H9 (cell line): ENCODE measurements at regions not wholly inside any gene's neighbourhood (a gene's known extent, or its start where the extent isn't known, plus 50 kb on each side); places are given as distances from the start of the nearest gene placed in this dataset.
A peak's percentile ranks its signal among the peaks of the same experiment; 100 is the strongest.

Experiments used
- DNase-seq: peaks from one replicate; pipeline ENCODE4 v3.0.0-alpha.2; 2017
- H2AFZ ChIP-seq: one replicate; pipeline ENCODE4 v1.6.1; 2013; ENCODE audit warnings: mild to moderate bottlenecking, low read length, control low read depth, moderate library complexity
- H2AK5ac ChIP-seq: 2 replicates; pipeline ENCODE4 v1.6.1; 2013; ENCODE audit warnings: low read length, control low read depth, mixed read lengths; ENCODE audit not compliant: insufficient read length
- H2BK120ac ChIP-seq: one replicate; pipeline ENCODE4 v1.6.1; 2013; ENCODE audit warnings: low read depth, mild to moderate bottlenecking, low read length, control low read depth, inconsistent platforms; ENCODE audit not compliant: poor library complexity, severe bottlenecking
- H2BK12ac ChIP-seq: 2 replicates; pipeline ENCODE4 v1.6.1; 2013; ENCODE audit warnings: low read length, control low read depth, mixed read lengths, low read depth; ENCODE audit not compliant: insufficient read length
- H2BK15ac ChIP-seq: 2 replicates; pipeline ENCODE4 v1.6.1; 2013; ENCODE audit warnings: low read depth, low read length, control low read depth
- H2BK20ac ChIP-seq: one replicate; pipeline ENCODE4 v1.6.1; 2013; ENCODE audit warnings: low read depth, mild to moderate bottlenecking, low read length, control low read depth, inconsistent platforms; ENCODE audit not compliant: poor library complexity, severe bottlenecking
- H2BK5ac ChIP-seq: 2 replicates; pipeline ENCODE4 v1.6.1; 2013; ENCODE audit warnings: low read length, control low read depth, mixed read lengths; ENCODE audit not compliant: insufficient read length
- H3K14ac ChIP-seq: 2 replicates; pipeline ENCODE4 v1.6.1; 2013; ENCODE audit warnings: low read length, control low read depth; ENCODE audit not compliant: insufficient read depth
- H3K18ac ChIP-seq: 2 replicates; pipeline ENCODE4 v1.6.1; 2013; ENCODE audit warnings: low read depth, mild to moderate bottlenecking, mixed read lengths, low read length, control low read depth; ENCODE audit not compliant: insufficient read length
- H3K23ac ChIP-seq: 2 replicates; pipeline ENCODE4 v1.6.1; 2013; ENCODE audit warnings: low read length, control low read depth, mixed read lengths, low read depth; ENCODE audit not compliant: insufficient read length
- H3K23me2 ChIP-seq: 2 replicates; pipeline ENCODE4 v1.6.1; 2013; ENCODE audit warnings: low read depth, mild to moderate bottlenecking, mixed read lengths, low read length, control low read depth; ENCODE audit not compliant: insufficient read length, poor library complexity, severe bottlenecking
- H3K27ac ChIP-seq: 2 replicates; pipeline ENCODE4 v1.5.1; 2013; ENCODE audit warnings: low read length, control low read depth, mixed read lengths, low read depth; ENCODE audit not compliant: insufficient read length
- H3K27me3 ChIP-seq: 2 replicates; pipeline ENCODE4 v1.6.1; 2013; ENCODE audit warnings: low read length, control low read depth, inconsistent platforms; ENCODE audit not compliant: insufficient read depth
- H3K4ac ChIP-seq: 2 replicates; pipeline ENCODE4 v1.6.1; 2013; ENCODE audit warnings: low read depth, mild to moderate bottlenecking, control low read depth, inconsistent platforms, low read length, moderate library complexity
- H3K4me1 ChIP-seq: 2 replicates; pipeline ENCODE4 v1.6.1; 2013; ENCODE audit warnings: low read length, control low read depth, inconsistent platforms; ENCODE audit not compliant: insufficient read depth
- H3K4me2 ChIP-seq: 2 replicates; pipeline ENCODE4 v1.6.1; 2013; ENCODE audit warnings: low read length, control low read depth, mixed read lengths; ENCODE audit not compliant: insufficient read length, insufficient read depth
- H3K56ac ChIP-seq: 2 replicates; pipeline ENCODE4 v1.6.1; 2013; ENCODE audit warnings: low read depth, mild to moderate bottlenecking, mixed read lengths, low read length, control low read depth; ENCODE audit not compliant: insufficient read length
- H3K79me1 ChIP-seq: 2 replicates; pipeline ENCODE4 v1.6.1; 2013; ENCODE audit warnings: low read depth, mild to moderate bottlenecking, moderate library complexity, low read length, control low read depth, inconsistent platforms; ENCODE audit not compliant: insufficient read depth, poor library complexity, severe bottlenecking
- H3K79me2 ChIP-seq: 2 replicates; pipeline ENCODE4 v1.6.1; 2013; ENCODE audit warnings: low read length, control low read depth, inconsistent platforms; ENCODE audit not compliant: insufficient read depth
- H3K9ac ChIP-seq: 2 replicates; pipeline ENCODE4 v1.6.1; 2013; ENCODE audit warnings: low read length, control low read depth, mixed read lengths; ENCODE audit not compliant: insufficient read length; ENCODE audit errors: extremely low read depth
- H3K9me3 ChIP-seq: one replicate; pipeline ENCODE4 v1.6.1; 2013; ENCODE audit warnings: low read depth, low read length, inconsistent platforms; ENCODE audit not compliant: control insufficient read depth
- H3T11ph ChIP-seq: one replicate; pipeline ENCODE4 v1.6.1; 2013; ENCODE audit warnings: mild to moderate bottlenecking, low read length, control low read depth, inconsistent platforms
- H4K20me1 ChIP-seq: one replicate; pipeline ENCODE4 v1.6.1; 2013; ENCODE audit not compliant: control insufficient read depth, insufficient read length, insufficient read depth
- H4K5ac ChIP-seq: 2 replicates; pipeline ENCODE4 v1.6.1; 2013; ENCODE audit warnings: low read depth, mild to moderate bottlenecking, mixed read lengths, low read length, control low read depth; ENCODE audit not compliant: insufficient read length
- H4K8ac ChIP-seq: replicated peaks from 2 replicates; pipeline ENCODE4 v1.6.1; 2013; ENCODE audit warnings: low read length, control low read depth, mixed read lengths, low read depth; ENCODE audit not compliant: insufficient read length
- H4K91ac ChIP-seq: 2 replicates; pipeline ENCODE4 v1.6.1; 2013; ENCODE audit warnings: low read depth, mild to moderate bottlenecking, moderate library complexity, mixed read lengths, low read length, control low read depth; ENCODE audit not compliant: insufficient read length
- H3K27ac Mint-ChIP-seq, 3 experiments: 2 replicates in 2 of 3; 3 replicates in 1 of 3; pipeline ENCODE4 v1.8.0; 2020 to 2021; ENCODE audit warnings: mixed read lengths in 3 of 3, mild to moderate bottlenecking in 1 of 3, moderate library complexity in 1 of 3
- H3K27me3 Mint-ChIP-seq: 2 replicates; pipeline ENCODE4 v1.8.0; 2021; ENCODE audit warnings: low read depth, mild to moderate bottlenecking, moderate library complexity, mixed read lengths
- H3K36me3 Mint-ChIP-seq, 3 experiments: 2 replicates in 2 of 3; 3 replicates in 1 of 3; pipeline ENCODE4 v1.8.0; 2020 to 2021; ENCODE audit warnings: low read depth in 3 of 3, mixed read lengths in 3 of 3; ENCODE audit not compliant: insufficient read depth in 1 of 3
- H3K4me1 Mint-ChIP-seq, 2 experiments: 2 replicates each; pipeline ENCODE4 v1.8.0; 2020; ENCODE audit warnings: mixed read lengths in 2 of 2
- H3K4me3 Mint-ChIP-seq, 2 experiments: 2 replicates in 1 of 2; 3 replicates in 1 of 2; pipeline ENCODE4 v1.8.0; 2020 to 2021; ENCODE audit warnings: mild to moderate bottlenecking in 2 of 2, mixed read lengths in 2 of 2, moderate library complexity in 1 of 2
- H3K9me3 Mint-ChIP-seq, 2 experiments: 2 replicates in 1 of 2; 3 replicates in 1 of 2; pipeline ENCODE4 v1.8.0; 2020; ENCODE audit warnings: mild to moderate bottlenecking in 2 of 2, mixed read lengths in 2 of 2, moderate library complexity in 1 of 2
- CTCF ChIP-seq: fragments of 200-600 bp; sonication (generic); conservative IDR thresholded peaks from 3 replicates; pipeline ENCODE4 v1.8.0; 2021; ENCODE audit warnings: antibody characterized with exemption, mild to moderate bottlenecking
- WGBS: extraction: QIAGEN DNeasy Blood & Tissue Kit; methylation state at CpG from one replicate; pipeline ENCODE4 v1.1.7; 2013; ENCODE audit warnings: missing lambda C conversion rate, low lambda C conversion rate, mixed read lengths; ENCODE audit not compliant: insufficient read length; ENCODE audit errors: extremely low coverage; 5-methylcytosine and 5-hydroxymethylcytosine counted together

GRCh38 chr4:175297965-175298565 is 379.9 kb downstream of the ADAM29 start:
- H3T11ph ChIP-seq, result no peak overlapping the region
- no peak overlapping the region for H3K9ac ChIP-seq
- no peaks in the 10 kb centered on the region for H3K36me3 Mint-ChIP-seq
- H3K4me1 ChIP-seq, result no peaks in the 10 kb centered on the region
- no peaks in the 10 kb centered on the region for H3K27me3 ChIP-seq
- H3K9me3 ChIP-seq, result no peaks in the 10 kb centered on the region
- H4K91ac ChIP-seq, result no peak overlapping the region
- no peak overlapping the region for H3K27ac ChIP-seq
- no peak for TF ChIP-seq CTCF
- peaks cover 0 to 2% of the 10 kb centered on the region in 2 experiments; a peak in 2 of 5 replicates for H3K9me3 Mint-ChIP-seq
- no peak overlapping the region for H2BK12ac ChIP-seq
- no peak overlapping the region for H2AFZ ChIP-seq
- no peak overlapping the region for H3K23ac ChIP-seq
- no peak overlapping the region for H3K56ac ChIP-seq
- H3K4me1 Mint-ChIP-seq, result no peaks in the 10 kb centered on the region
- WGBS, result no CpG with 5 or more reads among the region's 2 CpGs
- H3K18ac ChIP-seq, result no peak overlapping the region
- no peak overlapping the region; the same call in 1 of the 2 replicates for H2BK15ac ChIP-seq
- H2AK5ac ChIP-seq, result no peak overlapping the region
- H3K79me2 ChIP-seq, result no peaks in the 10 kb centered on the region
- H4K20me1 ChIP-seq, result no peaks in the 10 kb centered on the region
- no peak overlapping the region for H3K4ac ChIP-seq
- H3K4me2 ChIP-seq, result no peak overlapping the region
- DNase-seq, result no peak
- H2BK5ac ChIP-seq, result no peak overlapping the region
- peak overlapping the region in 1 of 3 experiments; percentile 14; a peak in 3 of 7 replicates for H3K27ac Mint-ChIP-seq
- no peak overlapping the region for H3K4me3 Mint-ChIP-seq
- no peak overlapping the region for H2BK120ac ChIP-seq
- no peak overlapping the region for H2BK20ac ChIP-seq
- H3K27me3 Mint-ChIP-seq, result no peaks in the 10 kb centered on the region
- H3K14ac ChIP-seq, result no peak overlapping the region
- no peaks in the 10 kb centered on the region for H3K79me1 ChIP-seq
- no peak overlapping the region for H4K5ac ChIP-seq
- no peak overlapping the region for H4K8ac ChIP-seq
- no peaks in the 10 kb centered on the region for H3K23me2 ChIP-seq
